ENCODE measurements at regions not wholly inside any gene's neighbourhood (a gene's known extent, or its start where the extent isn't known, plus 50 kb on each side); places are given as distances from the start of the nearest gene placed in this dataset.
"Not testable (repeated sequence)": the region's sequence is repeated elsewhere in the genome, so short reads cannot be mapped to it uniquely, and the experiment has no call there.

DNA sequence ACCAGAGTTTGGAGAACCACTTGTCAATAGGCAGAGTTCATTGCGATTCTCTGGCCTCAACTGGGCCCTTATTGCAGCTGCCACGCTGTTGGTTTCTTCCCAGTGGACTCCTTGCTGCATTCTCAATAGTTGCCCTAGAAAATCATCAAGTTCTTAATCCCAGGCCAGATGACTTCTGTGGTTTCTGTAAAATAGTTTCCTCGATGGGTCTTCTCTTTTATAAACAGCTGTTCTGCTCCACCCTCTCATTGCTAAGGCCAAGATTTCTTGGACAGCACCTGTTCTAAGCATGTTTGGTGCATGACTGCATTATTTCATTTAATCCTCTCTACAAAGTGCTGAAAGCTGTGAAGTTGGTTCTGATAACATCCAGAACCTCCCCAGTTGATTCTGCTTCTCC, 131.0 kb downstream of the BCL2L11 start:
- DNase-seq (ENCODE audit: low read depth, low spot score): no peak

DNA sequence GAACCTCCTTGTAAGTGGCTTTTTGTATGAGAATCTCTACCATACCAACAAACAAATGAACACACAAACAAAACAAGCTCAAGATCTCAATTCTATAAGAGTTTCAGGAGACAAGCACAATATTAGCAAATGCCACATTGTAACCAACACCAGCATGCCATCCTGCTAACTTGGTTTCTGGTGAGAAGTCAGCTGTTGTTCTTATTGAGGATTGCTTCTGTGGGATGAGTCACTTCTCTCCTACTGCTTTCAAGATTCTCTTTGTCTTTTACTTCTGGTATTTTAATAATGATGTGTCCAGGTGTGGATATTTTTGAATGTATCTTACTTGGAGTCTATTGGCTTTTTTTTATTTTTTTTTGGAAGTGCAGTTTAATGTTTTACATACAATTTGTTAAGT, 131.7 kb downstream of the BCL2L11 start:
- DNase-seq (ENCODE audit: low read depth, low spot score): no peak

DNA sequence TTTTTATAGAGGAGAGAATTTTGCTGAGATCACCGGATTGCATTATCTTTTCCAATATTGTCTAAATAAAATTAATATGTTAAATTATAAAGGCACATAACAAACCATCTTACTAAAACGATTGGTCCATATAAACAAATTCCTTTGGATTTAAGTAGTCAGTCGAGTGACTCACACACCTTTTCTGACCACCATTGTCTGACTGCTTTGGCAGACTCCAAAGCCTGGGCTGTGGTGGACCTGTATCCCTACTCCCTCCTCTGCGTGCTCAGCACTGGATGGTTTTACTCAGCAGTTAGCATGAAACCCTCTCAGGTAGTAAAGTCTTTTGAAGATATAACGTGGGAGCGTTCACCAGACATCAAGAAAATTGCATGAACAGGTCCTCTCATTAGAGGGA, 134.2 kb downstream of the BCL2L11 start:
- DNase-seq (ENCODE audit: low read depth, low spot score): not testable (repeated sequence)

DNA sequence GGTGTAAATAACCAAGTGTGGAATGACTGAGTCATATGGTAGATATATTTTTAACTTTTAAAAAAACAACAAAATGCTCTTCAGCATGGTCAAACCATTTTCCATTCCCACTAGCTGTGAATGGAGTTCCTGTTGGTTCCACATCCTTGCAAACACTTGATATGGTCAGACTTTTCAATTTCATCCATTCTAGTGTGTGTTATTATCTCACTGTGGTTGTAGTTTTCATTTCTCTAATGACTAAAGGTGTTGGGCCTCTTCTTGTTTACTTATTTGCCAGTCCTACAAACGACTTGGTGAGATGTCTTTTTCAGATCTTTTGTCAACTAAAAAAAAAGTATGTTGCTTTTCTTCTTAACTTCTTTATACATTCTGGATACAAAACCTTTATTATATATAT, 135.9 kb downstream of the BCL2L11 start:
- DNase-seq (ENCODE audit: low read depth, low spot score): not testable (repeated sequence)

DNA sequence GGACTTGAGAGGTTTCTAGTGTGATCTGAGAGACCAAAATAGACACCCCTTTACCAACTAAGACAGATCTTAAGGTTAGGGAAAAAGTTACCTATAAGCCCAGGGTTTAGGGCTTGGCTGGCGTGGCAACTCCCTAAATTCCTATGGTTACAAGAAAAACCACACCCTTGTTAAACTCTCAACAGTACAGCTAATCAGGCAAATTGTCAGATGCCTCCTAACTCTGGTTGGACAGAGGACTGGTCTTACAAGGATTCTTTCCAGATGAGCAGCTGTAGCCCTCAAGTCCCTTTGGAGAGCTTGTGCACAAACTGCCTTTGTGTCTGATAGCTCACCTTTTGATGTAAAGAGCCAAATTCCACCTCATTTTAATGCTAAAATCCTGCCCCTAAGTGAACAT, 136.9 kb downstream of the BCL2L11 start:
- DNase-seq (ENCODE audit: low read depth, low spot score): not testable (repeated sequence)

DNA sequence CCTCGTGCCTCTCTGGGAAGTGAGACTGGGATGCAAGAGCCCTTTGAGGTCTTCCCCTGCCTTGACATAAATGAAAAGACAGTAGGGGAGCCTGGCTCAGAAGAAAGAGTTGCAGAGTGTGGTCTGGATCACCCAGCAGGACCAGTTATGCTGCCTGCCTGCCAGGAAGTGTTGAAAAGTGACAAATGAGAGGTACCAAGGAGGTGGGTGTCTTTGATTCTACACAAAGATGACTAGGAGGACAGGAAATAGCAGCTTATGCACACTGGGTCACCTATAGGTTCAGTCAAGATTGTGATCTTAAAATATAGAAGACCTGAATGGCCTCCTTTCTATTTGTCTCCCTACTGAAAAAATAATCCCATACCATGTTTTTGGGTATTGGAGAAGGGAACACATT, 137.6 kb downstream of the BCL2L11 start:
- DNase-seq (ENCODE audit: low read depth, low spot score): not testable (repeated sequence)

DNA sequence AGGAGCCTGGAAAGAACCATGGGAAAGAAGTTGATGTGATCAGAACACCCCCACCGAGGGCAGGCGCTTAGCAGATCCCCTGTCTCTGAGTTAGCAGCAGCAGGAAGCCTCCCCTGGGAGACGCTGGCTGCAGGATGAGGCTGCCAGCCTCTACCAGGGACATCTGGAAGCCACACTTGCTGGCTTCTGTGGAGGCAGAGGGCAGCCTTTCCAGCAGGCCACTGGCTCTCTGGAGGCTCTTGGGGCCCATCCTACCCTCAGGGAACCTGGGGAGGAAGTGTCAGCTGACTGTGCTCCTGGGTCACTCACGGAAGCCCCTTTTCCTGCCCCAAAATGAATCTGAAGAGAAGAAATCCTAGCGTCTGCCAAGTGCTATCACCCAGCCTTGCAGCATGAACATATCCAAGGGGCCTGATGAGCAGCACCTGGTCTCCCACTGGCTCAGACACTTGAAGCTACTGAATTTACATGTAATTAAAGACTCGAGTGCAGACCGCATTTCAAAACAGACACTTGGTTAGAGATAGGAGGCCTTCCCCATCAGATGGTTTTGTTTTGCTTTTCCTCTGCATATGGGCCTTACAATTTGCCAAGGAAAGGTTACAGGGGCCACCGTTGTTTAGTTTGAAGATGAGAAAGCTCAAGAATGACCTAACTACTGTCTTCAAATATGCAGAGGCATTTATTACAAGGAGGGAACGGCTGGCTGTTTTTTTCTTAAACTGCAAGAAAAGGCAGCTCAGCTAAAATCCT, 142.1 kb downstream of the BCL2L11 start:
- DNase-seq (ENCODE audit: low read depth, low spot score): not testable (repeated sequence)

DNA sequence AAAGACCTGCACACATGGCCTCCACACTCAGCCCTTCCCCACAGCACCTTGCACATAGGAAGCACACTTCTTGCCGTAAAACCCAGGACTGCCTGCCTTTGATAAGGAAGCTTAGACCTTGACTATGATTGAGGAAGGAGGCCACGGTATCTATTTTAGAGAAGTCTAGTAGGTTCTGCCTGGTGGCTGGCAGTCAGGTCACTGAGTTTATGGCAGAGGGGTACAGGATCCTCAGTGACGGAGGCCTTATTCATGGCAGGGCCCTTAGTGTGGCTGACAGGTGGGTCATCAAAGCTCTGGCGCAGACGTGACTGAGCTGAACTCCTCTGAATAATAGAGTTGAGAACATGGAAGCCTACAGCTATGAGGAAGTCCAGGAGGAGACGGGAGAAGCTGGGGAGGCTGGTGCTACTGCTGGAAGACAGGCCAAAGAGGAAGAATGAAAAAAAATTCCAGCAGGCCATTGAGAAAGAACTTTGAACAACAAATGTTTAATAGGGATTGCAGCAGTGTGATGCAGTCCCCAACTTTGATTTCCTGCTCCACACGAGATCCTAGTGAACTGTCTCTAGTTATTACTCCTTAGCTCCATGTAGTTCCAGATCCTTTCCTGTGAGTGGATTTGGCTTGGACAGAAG, 142.8 kb downstream of the BCL2L11 start:
- DNase-seq (ENCODE audit: low read depth, low spot score): not testable (repeated sequence)

DNA sequence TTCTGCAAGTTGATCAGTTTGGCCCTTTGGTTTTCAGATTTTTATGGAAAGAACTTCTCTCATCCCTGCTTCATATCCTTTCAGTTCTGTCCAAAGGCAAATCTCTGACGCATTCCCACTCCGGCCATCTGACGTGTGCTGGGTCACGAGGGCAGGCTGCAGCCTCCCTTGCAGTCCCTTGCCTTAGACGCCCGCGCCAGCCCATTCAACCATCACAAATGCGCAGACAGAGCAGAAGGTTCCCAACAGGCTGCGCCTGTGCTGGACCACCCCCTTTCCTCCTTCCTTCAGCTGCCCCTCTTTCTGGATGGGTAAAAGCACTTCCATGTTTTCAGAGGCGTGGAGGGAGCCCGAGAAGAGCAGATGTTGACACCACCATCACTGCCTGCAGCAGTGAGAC, 144.2 kb downstream of the BCL2L11 start:
- not testable (repeated sequence) for DNase-seq (ENCODE audit: low read depth, low spot score)

DNA sequence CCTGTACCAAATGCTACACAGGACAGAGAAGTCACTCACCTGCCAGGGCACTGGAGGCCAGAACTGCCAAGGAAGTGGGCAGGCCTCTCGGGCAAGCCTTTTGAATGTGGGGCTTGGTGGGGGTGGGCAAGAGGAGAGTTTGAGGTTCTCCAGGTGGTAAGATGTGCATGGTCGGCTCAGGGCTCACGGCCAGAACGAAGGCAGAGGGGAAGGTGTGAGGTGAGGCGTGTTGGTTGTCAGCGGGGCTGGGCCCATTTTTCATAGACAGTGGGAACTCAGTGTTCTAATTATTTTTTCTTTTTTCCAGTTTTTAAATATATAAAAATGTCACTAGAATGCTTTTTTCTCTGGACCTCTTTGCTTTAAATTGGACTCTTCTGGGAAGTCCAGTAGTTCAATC, 145.8 kb downstream of the BCL2L11 start:
- DNase-seq (ENCODE audit: low read depth, low spot score): not testable (repeated sequence)

DNA sequence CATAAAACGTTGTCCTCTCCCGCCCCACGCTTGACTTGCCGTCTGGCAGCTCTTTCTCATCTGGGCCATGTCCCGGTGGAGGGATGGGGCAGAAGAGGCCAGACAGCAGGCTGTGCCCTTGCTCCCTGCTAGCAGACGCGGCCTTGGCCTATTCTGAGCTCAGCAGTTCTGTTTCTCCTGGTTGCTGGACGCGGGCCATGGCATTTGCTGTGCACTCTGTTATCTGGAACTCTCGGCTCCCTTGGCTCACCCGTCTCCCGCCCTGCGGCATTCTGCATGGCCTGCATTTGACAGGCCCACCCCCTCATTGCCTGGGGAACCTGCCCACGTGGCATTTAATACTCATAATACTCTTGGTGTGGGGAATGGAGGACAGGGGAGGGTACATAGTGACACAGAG, 146.3 kb downstream of the BCL2L11 start:
- not testable (repeated sequence) for DNase-seq (ENCODE audit: low read depth, low spot score)

DNA sequence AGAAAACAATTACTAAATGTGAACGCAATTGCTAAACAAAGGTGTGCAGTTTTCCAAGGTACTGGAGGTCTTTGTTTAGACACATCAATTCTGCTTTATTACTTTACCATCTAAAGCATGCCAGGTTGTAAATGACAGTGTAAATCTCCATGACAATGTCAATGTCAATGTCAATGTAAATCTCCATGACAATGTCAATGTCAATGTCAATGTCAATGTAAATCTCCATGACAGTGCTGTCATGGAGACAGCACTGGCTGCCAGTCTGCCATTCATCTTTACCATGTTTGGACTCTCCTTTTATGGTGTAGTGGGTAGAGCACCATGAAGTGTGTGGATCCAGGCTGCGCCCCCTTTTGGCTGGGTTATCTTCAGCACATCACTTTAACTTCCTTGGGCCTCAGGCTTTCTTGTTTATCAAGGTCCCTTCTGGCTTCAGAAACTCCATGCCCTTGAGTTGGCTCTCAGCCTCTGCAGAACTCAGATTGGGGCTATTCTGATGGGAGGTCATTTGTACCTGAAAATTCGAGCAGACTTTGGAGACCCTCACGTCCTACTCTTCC, 149.1 kb downstream of the BCL2L11 start:
- not testable (repeated sequence) for DNase-seq (ENCODE audit: low read depth, low spot score)

DNA sequence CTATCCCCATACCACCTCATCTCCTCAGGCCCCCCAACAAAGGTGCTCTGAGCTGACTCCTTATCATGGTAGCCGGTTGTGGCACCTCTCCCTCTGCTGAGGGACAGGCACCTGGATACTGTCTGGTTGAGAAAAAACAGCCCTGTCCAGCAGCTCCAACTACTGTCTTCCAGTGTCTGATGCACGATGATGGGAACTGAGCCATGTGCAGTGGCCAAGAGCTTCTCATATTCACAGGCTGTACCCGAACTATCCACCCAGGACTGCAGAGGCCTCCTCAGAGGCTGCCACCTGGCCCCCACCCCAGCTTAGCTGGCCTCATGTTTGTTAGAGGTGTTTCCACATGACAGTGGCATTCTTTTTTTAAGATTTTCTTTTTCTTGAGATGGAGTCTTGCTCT, 149.9 kb downstream of the BCL2L11 start:
- not testable (repeated sequence) for DNase-seq (ENCODE audit: low read depth, low spot score)

DNA sequence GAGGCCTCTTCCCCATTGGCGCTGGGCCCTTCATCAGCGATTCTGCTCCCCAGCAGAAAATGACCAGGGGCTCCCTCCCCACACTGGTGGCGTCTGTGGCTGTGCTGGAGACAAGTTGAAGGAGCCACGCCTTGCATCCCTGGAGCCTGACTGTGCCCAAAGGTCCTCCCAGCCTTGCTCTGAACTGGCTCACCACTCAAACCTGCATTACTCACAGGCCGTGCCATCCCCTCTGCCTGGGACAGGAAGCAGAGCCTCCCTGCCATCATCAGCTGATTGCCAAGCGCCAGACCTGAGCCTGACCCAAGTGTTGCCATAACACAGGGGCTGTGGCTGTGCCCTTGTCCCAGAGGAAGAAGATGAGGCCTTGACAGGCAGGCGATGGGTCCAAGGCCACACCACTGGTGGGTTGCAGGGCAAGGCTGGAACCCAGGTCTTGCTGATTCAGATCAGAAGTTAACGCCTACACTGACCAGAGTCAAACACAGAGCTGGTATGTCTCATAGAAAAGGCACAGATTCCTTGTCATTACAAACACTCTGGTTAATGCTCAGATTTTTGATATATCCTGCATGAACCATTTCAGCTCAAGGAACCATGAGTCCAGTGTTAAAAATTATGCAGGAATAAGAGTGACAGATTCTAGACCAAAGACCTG, 151.1 kb downstream of the BCL2L11 start:
- DNase-seq (ENCODE audit: low read depth, low spot score): not testable (repeated sequence)

DNA sequence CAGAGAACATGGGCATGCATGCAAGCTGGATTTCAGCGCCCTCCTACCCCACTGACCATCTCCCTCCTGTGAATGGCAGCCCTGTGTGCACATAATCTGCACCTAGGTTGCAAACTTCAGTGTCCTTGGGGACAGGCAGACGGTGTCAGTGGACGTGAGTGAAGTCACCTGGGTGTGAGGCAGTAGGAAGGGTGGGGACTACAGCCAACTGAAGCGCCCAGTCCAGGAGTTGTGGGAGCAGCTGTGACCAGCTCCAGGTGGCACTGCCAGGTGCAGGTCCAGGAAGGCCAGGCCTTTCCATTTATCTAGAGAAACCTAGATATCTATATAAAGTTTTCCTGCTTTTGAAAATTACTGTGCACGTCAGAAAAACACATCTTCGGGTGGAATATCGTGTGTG, 152.3 kb downstream of the BCL2L11 start:
- not testable (repeated sequence) for DNase-seq (ENCODE audit: low read depth, low spot score)

DNA sequence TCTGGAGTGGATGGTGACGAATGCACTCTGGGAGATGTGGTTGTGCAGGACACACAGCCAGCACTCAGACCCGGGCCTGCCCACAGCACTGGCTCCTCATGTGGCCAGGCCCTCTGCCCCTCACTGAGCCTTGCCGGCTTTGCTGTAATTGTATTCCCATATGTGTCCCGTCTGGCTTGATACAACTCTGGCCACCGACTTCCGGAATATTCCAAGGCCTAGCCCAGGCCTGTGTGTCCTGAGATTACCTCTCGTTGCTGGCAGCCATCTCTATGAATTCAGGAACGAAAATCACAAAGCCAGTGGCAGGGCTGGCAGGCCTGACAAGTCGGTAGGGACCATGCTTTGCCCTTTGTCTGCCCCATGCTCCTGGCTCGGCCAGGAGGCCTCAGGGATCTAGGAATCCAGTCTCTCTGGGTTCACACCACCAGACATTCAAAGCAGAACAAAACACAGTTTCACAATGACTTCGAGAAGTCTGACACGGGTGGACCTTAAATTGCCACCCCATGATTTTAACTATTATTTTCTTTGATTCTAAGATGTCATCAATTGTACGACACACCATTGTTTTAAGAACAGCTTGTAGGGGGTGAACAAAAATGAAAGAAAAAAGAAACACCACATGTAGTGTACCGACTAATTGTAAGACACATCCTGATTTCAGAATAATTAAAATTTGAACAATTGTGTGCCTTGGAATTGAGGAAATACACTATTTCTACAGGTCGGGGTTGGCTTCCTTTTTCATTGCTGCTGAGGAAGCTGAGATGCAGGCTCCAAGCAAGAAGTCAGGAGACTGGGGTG, 154.5 kb downstream of the BCL2L11 start:
- not testable (repeated sequence) for DNase-seq (ENCODE audit: low read depth, low spot score)

DNA sequence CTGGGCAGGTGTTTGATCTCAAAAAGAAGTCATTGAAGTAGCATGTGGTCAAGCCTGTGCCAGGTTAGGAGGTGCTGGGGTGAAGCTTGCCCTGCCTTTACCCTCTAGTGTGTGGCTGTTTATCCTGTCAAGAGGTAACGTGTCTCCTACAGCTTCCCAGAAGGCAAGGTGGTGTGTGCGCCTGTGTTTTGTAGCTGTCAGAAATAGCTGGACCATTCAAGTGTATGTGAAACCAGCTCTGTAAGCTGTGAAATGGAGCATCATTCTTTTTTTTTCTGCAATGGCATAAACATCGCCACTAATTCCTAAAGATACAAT, 155.1 kb downstream of the BCL2L11 start:
- DNase-seq (ENCODE audit: low read depth, low spot score): not testable (repeated sequence)

DNA sequence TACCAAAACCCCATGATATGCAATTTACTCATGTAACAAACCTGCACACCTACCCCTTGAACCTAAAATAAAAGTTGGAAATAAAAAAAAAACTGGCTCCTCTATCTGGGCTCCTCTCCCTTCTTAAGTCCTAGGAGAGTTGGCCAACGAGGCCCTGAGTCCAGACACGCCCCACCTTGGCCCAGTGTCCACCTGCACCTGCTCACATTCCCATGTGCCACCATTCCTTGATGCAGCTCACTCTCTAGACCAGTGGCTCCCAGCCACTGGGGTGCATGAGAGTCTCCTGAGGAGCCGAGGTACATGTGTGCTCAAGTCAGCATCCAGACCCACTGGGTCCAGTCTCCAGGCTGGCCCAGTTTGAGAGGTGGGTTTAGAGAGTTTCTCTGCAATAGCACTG, 157.4 kb downstream of the BCL2L11 start:
- DNase-seq (ENCODE audit: low read depth, low spot score): not testable (repeated sequence)

DNA sequence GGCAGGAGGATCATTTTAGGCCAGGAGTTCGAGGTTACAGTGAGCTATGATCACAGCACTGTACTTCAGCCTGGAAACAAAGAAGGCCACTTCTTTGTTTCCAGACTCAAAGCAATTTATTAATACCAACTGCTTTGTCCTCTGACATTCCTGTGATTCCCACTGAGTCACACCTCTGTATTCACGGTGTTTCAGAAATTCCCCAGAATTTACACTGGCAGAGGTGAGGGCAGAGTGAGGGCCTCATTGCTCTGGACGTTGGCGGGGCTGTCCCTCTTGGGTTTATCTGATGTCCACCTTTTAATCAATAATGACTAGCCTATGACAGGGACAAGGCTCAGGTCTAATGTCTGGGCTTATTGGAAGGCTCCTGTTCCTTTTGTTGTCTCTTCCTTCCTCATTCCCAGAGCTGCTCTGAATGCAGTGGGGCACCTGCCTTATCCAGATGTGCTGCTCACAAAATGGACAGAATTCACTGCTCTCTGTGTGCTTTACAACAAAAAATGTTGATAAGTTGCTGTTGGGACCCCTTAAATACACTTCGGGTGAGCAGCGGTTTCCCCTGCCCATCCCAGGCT, 160.1 kb downstream of the BCL2L11 start:
- DNase-seq (ENCODE audit: low read depth, low spot score): not testable (repeated sequence)

DNA sequence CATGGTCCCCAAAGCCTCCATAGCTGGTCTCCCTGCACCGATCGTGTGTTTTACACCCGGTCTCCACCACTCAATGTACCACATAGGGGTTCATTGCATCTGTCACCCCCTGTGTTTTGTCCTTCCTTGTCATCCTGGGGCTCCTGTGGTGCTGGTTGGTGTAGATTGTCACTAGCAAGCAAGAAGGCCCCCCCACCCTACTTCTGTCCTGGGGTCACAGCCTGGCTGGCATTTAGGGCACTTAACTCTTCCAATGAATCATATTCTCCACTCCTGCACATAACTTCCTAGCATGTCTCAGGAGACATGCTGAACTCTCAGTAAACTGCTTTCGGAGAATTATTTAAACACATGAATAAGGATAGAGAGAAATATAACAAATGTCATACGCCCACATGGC, 161.4 kb downstream of the BCL2L11 start:
- DNase-seq (ENCODE audit: low read depth, low spot score): not testable (repeated sequence)

All from smooth muscle cell of the brain vasculature (primary cell).